GM21737 (cell line): ENCODE measurements at regions not wholly inside any gene's neighbourhood (a gene's known extent, or its start where the extent isn't known, plus 50 kb on each side); places are given as distances from the start of the nearest gene placed in this dataset.

ENCODE experiments used
- ATAC-seq: cut with Tn5 transposase; IDR thresholded peaks from one replicate; pipeline ENCODE4 v1.9.1; 2021; ENCODE audit warnings: mild to moderate bottlenecking, moderate library complexity; ENCODE audit not compliant: unreplicated experiment

DNA sequence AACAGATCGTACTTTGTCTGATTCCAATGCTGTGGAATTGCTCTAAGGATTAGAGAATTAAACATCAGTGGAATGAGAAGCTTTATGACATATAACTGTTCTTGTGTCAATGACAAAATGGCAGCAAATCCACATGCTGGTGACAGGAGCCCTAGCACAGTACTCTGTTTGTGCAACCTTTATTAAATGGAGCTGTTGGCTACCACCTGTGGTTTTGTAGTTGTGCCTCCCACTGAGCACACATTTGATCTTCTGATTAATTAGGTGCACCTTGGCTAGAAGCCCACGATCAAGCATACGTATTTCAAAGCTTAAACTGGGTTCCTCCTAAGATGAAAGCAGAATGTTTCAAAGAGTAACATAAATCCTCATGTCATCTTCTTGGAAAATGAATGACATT is 394.0 kb upstream of the IGFBP7 start:
- ATAC-seq = no peak

DNA sequence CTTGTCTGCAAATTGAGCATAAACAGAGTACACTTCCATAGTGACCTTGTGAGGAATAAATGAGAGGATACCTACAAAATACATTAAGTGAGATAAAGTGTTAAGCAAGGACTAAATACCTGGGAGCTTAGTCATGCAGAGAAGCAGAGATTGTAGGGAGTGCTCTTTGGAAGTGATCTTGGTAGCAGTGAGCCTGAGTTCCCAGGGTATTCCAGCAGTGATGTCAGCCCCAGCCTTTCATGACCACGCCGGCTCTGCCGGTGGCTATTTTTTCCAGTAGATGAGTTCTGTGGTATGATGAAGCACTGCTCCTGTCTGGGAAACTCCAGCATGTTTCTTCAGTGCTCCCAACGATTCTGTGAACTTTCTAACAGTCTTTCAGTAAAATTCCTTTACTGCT is 391.5 kb upstream of the IGFBP7 start:
- no peak for ATAC-seq

DNA sequence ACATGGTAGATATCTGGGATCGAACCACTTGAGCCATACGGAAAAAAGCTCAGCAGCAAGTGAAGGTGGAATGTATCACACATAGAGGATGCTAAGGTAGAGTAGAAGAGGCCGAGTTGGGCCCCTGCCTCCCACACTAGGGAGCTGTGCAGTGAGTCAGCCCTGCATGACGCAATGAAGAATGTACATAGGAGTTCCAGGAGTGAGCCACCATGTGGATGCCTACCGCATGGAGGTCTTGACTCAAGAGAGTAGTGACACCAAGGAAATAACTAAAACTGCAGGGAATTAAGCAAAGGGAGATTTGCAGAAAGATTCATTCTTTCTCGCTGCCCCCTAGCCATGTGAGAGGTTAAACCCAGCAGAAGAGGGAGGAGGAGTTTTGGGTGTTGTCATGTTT is 389.6 kb upstream of the IGFBP7 start:
- no peak for ATAC-seq

DNA sequence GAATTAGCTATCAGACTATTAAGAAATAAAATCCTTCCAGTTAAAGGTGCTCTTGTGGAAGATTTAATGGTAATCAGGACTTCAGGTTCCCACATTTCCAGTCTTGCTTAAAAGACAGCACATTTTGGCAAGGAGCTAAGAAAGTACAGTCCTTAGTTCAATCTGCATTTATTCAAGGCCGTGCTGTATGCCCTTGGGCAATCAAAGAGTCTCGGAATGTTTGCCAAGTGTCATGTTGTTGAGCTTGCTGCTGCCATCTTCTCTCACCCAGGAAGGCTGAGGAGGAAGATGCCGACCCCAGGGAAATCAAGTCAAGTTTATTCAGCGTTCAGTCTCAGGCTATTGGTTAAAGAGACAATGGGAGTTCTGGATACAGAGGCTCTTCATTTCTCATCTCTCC is 388.1 kb upstream of the IGFBP7 start:
- no peak for ATAC-seq

DNA sequence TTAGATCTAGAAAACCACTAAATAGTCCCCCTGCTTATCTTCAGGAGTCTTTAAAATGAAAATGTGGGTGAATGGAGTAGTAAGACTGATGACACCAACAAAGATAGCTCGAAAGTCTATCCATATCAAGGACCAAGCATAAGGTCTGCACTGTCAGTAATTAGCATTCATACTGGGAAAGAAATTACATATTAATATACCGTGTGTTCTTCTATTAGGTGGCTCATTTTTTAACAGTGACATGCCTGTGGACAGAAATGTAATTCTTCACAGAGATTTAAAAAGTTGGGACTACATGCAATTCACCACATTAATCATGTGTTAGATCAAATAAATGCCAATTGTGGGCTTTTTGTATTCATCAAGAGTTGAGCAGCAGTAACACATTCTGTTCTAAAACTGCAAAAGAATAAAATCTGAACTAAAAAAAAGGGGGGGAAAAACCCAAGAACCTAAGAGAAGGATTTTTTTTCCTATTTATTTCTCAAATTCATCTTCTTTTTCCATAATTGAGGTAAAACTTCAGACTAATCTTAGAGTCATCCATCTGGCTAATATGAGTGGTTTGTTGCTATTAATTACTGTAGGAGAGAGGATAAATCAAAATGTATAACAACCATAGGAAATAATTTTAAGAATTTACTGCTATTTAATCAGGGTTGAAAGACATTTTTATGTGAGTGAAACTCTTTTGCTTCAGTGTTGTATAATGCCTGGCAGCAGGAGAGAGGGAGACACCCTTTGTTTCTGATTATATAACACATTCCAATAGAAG is 386.7 kb upstream of the IGFBP7 start:
- no peak for ATAC-seq

DNA sequence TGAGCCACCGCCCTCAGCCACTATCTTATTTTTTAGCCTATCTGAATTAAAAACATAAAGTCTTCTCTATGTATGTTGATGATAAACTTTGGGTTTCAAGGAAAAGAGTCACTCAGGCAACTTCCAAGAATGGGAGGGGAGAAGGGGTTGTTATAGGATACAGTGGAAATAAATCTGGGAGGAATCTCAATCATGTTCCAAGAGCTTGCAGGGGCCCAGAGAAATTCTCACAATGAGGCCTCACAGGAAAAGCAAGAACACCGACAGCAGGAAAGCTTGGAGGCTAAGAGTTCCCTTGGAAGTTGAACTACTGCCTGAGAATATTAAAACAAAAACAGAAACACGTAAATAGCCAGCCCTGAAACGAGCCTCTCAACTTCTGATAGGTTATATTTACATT is 384.6 kb upstream of the IGFBP7 start:
- ATAC-seq = no peak

DNA sequence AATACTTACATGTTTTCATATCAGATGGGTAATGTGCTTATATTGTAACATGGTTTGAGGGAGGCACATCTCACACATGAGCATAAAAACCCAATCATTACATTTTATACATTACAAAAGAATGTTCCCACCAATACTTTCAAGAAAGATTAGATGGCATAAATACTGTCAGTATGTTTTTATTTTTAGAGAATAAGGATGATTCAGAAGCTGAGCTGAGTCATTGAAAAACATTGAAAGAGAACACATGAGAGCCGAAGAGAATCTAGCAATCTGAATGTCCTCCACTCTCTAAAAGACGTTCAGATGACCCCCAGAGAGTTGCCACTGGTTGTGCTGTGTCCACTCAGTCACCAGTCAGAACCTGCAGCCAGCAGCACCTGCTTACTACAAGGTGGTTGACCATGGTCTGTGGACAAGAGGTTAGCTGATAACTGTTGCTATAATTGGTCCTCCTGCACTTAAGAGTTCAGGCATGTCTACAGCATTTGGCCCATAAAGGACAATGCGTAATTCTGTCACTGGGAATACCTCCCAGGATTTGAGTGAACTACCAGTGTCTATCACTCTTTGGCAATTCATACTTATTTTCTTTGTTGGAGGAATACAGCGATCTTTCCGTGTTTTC is 382.2 kb upstream of the IGFBP7 start:
- ATAC-seq = no peak

DNA sequence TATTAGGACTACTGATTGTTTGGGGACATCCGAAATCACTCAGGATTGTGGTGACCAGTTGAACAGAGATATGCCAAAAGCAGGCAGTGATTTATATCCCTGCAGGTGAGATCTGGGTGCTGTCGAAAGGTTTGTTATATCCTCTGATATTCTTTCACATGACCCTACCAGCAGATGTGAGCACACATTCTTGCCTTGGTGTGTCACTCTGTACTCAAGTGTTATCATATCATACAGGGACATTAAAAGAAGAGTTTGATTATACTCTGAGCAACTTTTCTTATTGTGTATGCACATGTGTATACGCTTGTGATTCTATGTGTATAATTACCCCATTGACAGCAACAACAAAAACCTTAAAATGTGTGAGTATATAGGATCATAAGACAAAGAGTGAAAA is 381.2 kb upstream of the IGFBP7 start:
- ATAC-seq = no peak

DNA sequence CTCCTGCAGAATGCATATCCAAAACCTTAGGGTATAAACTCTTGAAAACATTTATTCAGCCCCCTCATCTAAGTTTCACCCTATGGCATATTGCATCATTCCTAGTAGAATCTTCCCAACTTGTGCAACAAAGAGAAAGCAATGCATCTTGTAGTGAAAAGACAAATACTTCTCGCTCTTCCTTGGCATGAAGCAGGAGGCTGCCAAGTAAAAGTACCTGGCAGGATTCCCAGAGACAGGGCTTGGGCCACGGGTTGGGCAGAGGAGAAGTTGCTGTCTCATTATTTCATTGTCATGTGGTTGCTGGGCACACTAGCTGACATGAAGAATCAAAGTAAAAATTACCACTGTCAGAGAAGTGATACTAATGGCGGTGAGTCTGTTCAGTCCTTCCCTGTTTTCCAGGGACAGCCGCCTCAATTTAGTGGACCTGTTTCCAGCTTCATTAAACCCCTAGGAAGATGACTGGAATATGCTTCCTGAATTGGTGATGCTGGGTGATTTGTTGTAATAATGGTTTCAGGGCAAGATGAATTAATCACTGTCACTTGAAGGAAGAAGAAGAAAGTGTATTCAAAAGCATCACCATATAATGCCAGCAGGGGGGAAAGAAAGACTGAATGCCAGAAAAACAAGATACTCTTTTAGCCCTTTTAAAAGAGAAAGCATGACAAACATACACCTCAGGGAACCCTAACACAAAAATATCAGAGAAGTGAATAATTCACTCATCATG is 380.5 kb upstream of the IGFBP7 start:
- no peak for ATAC-seq

DNA sequence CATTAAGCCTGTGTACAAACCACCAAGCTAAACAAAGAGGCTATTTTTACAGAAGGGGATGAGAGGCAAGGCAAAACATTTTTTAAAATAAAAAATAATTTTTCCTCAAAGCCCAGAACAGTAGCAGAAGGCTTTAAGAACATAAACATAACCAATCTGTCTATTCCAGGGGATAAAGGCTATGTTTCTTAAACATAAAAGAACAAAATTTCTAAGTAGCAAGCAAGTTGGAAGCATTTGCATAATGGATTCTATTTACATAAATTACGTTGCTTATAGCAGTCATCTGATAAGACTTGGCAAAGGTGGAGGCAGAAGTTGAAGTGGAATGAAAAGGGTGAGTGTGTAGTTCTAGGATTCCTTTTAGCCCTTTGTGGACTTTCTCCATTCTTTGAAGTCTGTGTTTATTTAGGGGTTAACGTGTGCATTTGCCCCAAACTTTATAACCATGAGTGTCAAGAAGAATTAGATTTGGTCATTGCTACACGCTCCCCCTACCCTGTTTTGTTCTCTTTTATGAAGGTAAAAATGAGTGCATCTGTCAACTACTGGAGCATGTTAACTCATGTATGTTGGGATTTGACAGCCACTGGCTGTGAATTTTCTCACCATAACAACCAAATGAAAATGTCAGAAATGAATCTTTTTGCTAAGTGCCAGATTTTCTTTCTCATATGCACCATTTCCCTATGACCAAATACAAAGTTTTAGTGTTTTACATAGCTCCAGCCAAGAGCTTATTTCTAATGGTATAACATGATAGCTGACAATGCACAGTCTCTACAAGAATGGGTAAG is 378.4 kb upstream of the IGFBP7 start:
- no peak for ATAC-seq

DNA sequence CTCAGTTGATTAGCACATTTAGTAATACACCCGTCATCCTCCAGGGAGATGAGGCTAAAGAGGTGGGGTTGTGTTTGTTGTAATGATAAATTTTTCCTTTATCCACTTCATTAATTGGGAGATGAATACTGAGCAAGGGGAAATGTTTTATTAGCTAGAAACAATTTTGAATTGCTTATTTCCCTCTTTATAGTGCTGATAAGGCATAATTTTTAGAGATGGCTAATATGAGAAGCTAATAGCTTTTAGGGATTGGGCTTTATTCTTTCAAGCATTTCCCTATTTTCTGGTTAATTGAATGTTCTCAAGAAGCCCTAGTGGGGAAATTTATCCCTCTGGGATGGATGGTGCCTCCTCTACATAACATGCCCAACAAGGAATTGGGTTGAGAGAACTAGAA is 365.2 kb upstream of the IGFBP7 start:
- ATAC-seq = no peak

DNA sequence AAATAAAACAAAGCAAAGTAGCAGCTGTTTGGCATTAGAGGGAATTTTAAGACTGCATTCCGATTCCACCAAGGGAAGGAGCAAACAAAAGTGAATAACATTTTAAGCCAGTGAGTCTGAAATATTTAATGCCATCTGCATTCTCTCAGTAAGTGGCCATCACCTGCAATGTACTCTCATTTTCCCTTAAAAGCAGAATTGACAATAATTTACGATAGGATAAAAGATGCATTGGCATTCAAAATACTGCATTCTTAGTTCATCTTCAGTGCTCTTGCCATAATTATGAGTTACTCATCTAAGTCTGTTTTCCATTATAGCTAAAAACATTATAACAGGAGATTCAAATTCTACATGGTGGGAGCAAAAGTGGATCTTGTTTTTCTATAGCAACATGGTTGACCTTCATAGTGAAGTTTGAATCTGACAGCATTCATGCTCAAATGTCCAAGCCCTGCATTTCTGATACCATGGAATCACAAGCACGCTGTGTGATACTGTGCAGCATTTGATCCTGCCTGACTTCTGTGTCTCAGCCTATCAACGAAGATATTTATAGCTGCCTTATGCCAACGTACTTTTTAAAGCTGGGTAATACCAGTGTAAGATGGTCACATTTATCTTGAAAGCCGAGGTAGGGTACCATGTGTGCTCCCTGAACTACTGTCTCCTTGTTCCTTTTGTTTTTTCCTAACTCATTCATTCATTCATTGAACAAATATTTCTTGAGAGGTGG is 355.3 kb upstream of the IGFBP7 start:
- ATAC-seq = no peak

DNA sequence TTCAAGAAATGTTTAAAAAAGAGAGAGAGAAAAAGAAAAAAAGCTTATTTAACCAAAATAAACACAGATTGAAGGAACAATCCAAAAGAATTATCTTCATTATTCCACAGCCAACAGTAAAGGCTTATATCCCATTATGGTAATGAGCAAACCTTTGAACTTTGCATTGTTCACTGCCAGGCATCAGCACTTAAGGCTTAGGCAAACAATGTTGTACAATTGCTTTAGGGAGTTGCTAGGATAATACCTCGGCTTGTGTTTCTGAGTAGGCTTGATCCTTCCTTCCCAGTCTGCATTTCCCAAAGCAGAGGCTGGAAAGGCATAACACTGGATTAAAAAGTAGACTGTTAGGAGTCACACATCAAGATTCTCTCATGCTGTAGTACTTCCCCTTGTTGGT is 352.7 kb upstream of the IGFBP7 start:
- ATAC-seq = no peak

DNA sequence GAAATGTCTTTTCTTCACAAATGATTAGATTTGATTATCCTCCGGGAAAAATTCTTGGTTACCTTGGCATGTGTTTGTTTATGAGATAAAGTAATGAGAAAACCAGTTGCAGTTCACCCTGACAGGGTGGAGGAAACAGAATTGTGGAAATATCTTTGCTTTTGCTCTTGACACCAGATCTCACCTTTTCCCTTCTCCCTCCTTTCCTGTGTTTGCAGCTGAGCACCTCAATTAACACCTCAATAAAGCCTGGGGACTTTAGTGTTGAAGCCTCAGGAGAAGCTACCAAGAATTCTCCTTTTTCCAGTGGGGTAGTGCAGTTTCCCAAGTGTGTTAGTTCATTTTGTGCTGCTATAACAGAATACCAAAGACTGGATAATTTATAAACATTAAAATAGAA is 350.8 kb upstream of the IGFBP7 start:
- no peak for ATAC-seq

DNA sequence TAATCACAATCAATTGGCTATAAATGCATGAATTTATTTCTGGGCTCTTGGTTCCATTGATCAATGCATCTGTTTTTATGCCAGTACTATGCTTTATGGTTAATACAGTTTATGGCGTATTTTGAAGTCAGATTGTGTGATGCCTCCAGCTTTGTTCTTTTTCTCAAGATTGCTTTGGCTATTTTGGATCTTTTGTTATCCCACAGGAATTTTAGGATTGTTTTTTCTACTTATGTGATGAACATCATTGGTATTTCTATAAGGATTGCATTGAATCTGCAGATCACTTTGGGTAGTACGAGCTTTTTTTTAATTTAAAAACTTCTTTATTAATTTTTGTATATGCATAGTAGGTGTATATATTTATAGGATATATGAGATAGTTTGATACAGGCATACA is 338.7 kb upstream of the IGFBP7 start:
- no peak for ATAC-seq

DNA sequence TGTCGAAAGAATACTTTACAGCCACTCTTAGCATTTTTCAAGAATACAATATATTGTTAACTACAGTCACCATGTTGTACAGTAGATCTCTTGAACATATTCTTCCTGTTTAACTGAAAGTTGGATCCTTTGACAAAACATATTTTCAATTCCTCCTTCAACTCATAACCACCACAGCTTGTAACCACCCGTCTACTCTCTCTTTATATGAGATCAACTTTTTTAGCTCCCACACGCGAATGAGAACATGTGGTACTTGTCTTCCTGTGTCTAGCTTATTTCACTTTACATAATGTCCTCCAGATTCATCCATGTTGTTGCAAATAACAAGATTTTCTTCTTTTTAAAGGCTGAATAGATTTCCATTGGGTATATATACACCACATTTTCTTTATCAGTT is 338.3 kb upstream of the IGFBP7 start:
- ATAC-seq = no peak

DNA sequence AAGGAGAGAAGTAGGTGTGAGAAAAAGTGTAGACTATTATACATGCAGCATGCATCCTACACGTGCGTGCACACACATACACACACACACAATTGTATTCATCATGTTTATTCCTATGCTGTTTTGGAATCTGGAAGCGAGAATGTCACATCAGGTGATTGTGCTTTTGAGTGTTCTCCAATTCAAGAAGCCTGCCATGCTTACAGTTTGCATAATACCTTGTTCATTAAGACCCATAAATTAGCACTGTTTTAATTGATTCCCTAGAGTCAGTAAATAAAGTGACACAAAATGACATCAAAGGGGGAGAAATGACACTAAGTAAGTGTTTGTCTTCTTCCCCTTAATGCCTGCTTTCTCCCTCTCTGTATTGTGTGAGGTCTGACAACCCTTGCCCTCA is 336.1 kb upstream of the IGFBP7 start:
- no peak for ATAC-seq

DNA sequence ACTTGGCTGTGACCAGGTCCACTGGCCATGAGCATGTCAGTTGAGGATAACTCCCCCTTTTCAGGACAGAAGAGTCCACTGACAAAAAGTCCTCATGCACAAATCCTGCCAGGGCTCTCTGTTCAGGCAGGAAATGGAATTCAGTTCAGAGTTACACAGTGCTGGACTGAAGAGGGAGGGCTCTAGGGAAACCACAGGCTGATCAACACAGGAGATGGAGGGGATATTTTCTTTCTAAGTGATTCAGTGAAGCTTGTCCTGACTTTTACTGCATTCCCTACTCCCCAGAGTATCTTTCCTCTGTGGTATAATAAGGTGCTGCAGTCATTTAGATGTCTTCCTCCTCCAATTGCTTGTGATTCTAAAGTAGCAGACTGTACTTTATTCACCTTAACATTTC is 335.5 kb upstream of the IGFBP7 start:
- ATAC-seq = no peak

DNA sequence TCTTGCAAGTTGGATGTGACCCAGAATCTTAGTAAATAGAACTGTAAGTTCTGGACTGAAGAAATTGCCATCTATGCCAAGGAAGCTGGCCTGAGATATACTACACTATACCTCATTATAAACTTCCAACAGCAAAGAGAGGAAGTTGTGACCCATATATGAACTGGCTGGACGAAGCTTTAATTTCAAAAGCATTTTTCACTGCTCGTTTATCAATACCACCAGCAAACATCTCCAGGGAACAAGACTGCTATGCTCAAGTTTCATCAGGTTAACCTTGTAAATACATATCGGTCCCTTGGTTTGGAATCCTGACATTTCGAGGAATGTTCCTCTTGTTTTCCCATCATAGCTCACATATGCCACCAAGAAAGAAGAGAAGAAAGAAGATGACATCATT is 334.5 kb upstream of the IGFBP7 start:
- ATAC-seq = no peak

DNA sequence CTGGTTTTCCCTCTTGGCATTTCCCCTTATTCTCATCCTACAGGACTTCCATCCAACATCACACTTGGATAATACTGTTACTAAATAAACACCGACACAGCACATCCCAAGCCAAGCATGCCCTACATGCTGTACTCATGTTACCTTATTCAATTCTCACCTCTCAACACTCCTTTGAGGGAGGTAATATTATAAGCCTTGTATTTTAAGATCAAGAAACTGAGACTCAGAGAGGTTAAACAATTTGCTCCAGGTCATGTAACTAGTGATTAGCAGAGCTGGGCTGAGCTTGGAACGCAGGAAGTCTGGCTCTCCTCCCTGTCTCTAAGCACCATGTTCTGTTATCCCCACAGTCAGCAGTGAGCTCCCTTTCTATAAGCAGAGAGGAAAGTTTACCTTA is 333.6 kb upstream of the IGFBP7 start:
- no peak for ATAC-seq

DNA sequence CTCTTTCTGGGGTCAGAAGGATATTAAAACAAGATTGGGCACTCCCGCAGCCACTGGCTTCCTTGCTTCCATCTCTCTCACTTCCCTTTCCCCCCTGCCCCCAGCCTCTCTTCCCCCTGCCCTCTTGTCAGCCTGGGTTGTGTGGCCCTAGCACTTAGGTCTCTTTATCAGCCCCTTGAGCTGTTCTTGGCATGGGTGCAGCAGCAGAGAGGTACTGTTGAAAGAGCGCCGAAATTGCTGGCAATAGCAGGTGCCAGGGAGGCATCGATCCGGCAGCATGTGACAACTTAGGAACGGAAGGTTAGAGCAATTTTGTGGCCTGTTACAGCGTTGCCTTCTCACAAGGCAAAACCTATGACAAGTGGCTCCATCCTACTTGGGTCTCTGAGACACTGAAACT is 333.1 kb upstream of the IGFBP7 start:
- ATAC-seq = no peak
